Lower lobe of right lung (tissue), 2 donors: ENCODE measurements at regions not wholly inside any gene's neighbourhood (a gene's known extent, or its start where the extent isn't known, plus 50 kb on each side); places are given as distances from the start of the nearest gene placed in this dataset.
"Not testable (repeated sequence)": the region's sequence is repeated elsewhere in the genome, so short reads cannot be mapped to it uniquely, and the experiment has no call there.

Experiments
- ATAC-seq, 2 donors: fragments of 200-7000 bp; cut with Tn5 transposase; one replicate each; pipeline ENCODE4 v1.9.1; 2020 to 2022; ENCODE audit warnings: mild to moderate bottlenecking in 2 of 2, moderate library complexity in 2 of 2
- DNase-seq: peaks from one replicate; pipeline ENCODE4 v3.0.0-alpha.2; 2020
- H3K27ac ChIP-seq: fragments of 200-600 bp; one replicate; pipeline ENCODE4 v1.8.0; 2022
- H3K27me3 ChIP-seq: fragments of 200-600 bp; one replicate; pipeline ENCODE4 v1.8.0; 2022; ENCODE audit warnings: low read depth
- H3K36me3 ChIP-seq: fragments of 200-600 bp; one replicate; pipeline ENCODE4 v1.8.0; 2022; ENCODE audit warnings: mild to moderate bottlenecking
- H3K4me1 ChIP-seq: fragments of 200-600 bp; one replicate; pipeline ENCODE4 v1.8.0; 2022
- H3K4me3 ChIP-seq: fragments of 200-600 bp; one replicate; pipeline ENCODE4 v1.8.0; 2022; ENCODE audit warnings: mild to moderate bottlenecking
- H3K9me3 ChIP-seq: fragments of 200-600 bp; one replicate; pipeline ENCODE4 v1.8.0; 2022
- intact Hi-C: fragments of 100-400 bp; cut with DNase I; formaldehyde crosslinking; loops from one replicate; pipeline ENCODE4 v1.11.0; 2022
- TF ChIP-seq, protein P1 (sequence below): fragments of 200-600 bp; IDR thresholded peaks from one replicate; pipeline ENCODE4 v1.8.0; 2022; ENCODE audit warnings: antibody characterized with exemption, mild to moderate bottlenecking
- donor health status: DM: no; HTN: yes; CAD: no; lungs with severe emphysema.

DNA sequence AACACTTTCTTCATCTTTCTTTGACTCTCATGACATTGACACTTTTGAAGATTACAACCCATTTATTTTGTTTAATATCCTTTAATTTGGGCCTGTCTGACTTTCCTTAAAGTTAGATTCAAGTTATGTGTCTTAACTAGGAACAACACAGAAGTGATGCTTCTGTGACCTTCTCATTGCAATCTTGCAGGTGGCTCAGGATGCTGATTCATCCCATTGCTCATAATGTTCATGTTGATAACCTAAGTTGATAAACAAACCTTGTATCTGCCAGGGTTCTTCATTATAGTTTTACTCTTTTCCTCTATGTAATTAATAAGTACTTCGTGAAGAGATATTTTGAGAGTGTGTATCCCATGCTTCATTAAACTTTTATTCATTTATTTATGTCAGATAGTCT is 107.2 kb upstream of the SHB start:
- DNase-seq: no peak

GRCh38 chr9:38175423-38175822 is 106.4 kb upstream of the SHB start:
- intact Hi-C loops: no loop called here
- no peak for ATAC-seq
- TF ChIP-seq, protein P1, sequence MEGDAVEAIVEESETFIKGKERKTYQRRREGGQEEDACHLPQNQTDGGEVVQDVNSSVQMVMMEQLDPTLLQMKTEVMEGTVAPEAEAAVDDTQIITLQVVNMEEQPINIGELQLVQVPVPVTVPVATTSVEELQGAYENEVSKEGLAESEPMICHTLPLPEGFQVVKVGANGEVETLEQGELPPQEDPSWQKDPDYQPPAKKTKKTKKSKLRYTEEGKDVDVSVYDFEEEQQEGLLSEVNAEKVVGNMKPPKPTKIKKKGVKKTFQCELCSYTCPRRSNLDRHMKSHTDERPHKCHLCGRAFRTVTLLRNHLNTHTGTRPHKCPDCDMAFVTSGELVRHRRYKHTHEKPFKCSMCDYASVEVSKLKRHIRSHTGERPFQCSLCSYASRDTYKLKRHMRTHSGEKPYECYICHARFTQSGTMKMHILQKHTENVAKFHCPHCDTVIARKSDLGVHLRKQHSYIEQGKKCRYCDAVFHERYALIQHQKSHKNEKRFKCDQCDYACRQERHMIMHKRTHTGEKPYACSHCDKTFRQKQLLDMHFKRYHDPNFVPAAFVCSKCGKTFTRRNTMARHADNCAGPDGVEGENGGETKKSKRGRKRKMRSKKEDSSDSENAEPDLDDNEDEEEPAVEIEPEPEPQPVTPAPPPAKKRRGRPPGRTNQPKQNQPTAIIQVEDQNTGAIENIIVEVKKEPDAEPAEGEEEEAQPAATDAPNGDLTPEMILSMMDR: no peak

More for the DNA sequence above, 107.2 kb upstream of the SHB start:
- Histone ChIP-seq H3K27me3 (peaks cover 3% of the 10 kb centered on the region), H3K4me3 (no peak overlapping the region), H3K9me3 (peaks cover under 1% of the 10 kb centered on the region), H3K4me1 (no peaks in the 10 kb centered on the region), H3K27ac (no peak overlapping the region), H3K36me3 (no peaks in the 10 kb centered on the region)
- ATAC-seq: no peak
- TF ChIP-seq, protein P1: no peak
- intact Hi-C loops: no loop called here

GRCh38 chr9:38172586-38172985 is 103.6 kb upstream of the SHB start:
- H3K27ac ChIP-seq: no peak overlapping the region

More at GRCh38 chr9:38175423-38175822, 106.4 kb upstream of the SHB start:
- Histone ChIP-seq H3K36me3 (no peaks in the 10 kb centered on the region), H3K9me3 (peaks cover 9% of the 10 kb centered on the region), H3K27me3 (peaks cover 3% of the 10 kb centered on the region), H3K27ac (no peak overlapping the region), H3K4me1 (no peaks in the 10 kb centered on the region), H3K4me3 (no peak overlapping the region)
- DNase-seq: no peak

GRCh38 chr9:38171926-38172325 is 102.9 kb upstream of the SHB start:
- no peaks in the 10 kb centered on the region for H3K27me3 ChIP-seq
- ATAC-seq (no peak), DNase-seq (no peak)
- H3K4me1 ChIP-seq: no peaks in the 10 kb centered on the region
- H3K9me3 ChIP-seq: peaks cover 12% of the 10 kb centered on the region
- TF ChIP-seq, protein P1: no peak
- H3K4me3 ChIP-seq: no peak overlapping the region
- no peak overlapping the region for H3K27ac ChIP-seq
- no peaks in the 10 kb centered on the region for H3K36me3 ChIP-seq
- intact Hi-C loops: no loop called here

More at GRCh38 chr9:38172586-38172985, 103.6 kb upstream of the SHB start:
- intact Hi-C loops: no loop called here
- Histone ChIP-seq H3K36me3 (no peaks in the 10 kb centered on the region), H3K4me3 (no peak overlapping the region), H3K4me1 (no peaks in the 10 kb centered on the region), H3K9me3 (peaks cover 12% of the 10 kb centered on the region), H3K27me3 (no peaks in the 10 kb centered on the region)
- ATAC-seq (no peak), DNase-seq (no peak)
- TF ChIP-seq, protein P1: no peak

- Histone ChIP-seq H3K9me3 (peaks cover 12% of the 10 kb centered on the region), H3K27ac (no peak overlapping the region), H3K4me3 (no peak overlapping the region), H3K36me3 (no peaks in the 10 kb centered on the region), H3K4me1 (no peaks in the 10 kb centered on the region), H3K27me3 (no peaks in the 10 kb centered on the region)
- ATAC-seq (no peak), DNase-seq (no peak)
- intact Hi-C loops: no loop called here
- TF ChIP-seq, protein P1: no peak
Observed at GRCh38 chr9:38171538-38171884, 102.5 kb upstream of the SHB start.

- intact Hi-C loops, H3K4me3 ChIP-seq, DNase-seq, H3K36me3 ChIP-seq, ATAC-seq, H3K27me3 ChIP-seq, H3K4me1 ChIP-seq, H3K27ac ChIP-seq: not testable (repeated sequence)
- peaks cover 12% of the 10 kb centered on the region for H3K9me3 ChIP-seq
Observed at GRCh38 chr9:38170763-38171537, 101.9 kb upstream of the SHB start.

- H3K27ac ChIP-seq, ATAC-seq, DNase-seq, H3K4me1 ChIP-seq, intact Hi-C loops, H3K27me3 ChIP-seq, H3K4me3 ChIP-seq, H3K36me3 ChIP-seq: not testable (repeated sequence)
- peaks cover 12% of the 10 kb centered on the region for H3K9me3 ChIP-seq
Observed at GRCh38 chr9:38170155-38170554, 101.1 kb upstream of the SHB start.
